GM03348 (cell line): ENCODE measurements at regions not wholly inside any gene's neighbourhood (a gene's known extent, or its start where the extent isn't known, plus 50 kb on each side); places are given as distances from the start of the nearest gene placed in this dataset.
A peak's percentile ranks its signal among the peaks of the same experiment; 100 is the strongest.

ENCODE experiments used
- DNase-seq: peaks from one replicate; pipeline ENCODE4 v3.0.0; 2012; ENCODE audit warnings: low spot score

DNA sequence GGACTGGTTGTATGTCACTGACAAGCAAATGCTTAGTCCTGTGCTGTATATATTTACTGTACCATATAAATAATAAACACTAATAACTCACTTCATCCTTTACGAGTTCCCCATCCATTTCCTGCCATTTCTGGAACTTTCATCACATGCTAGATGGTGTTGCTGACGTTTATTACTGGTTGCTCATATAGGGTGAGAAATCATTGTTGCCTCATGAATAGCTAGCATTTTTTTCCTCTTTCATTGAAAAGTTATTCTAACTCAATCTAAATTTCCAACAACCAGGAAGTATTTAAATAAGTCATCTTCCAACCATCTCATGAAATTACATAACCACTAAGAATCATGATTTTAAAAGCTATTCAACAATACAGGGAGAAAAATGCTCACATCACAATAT is 88.6 kb upstream of the RCN1 start:
- DNase-seq, result no peak

DNA sequence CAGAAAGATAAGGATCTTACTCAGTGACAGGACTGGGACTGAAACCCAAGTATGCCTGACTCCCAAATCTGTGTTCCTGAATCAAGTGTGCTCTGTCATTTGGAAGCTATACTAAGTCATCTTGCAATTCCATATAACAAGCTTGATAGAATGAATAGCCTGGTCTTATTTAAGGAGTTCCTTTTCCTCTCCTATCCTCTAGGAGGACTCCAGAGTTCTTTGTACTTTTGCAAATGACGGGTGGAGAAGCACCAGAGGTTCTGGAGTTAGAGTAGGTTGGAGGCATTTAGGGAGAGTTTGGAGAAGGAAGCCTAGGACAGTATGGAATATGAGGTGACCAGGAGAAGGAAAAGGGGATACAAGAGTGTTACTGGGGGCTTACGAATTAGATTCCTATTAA is 92.9 kb upstream of the RCN1 start:
- DNase-seq, result no peak

DNA sequence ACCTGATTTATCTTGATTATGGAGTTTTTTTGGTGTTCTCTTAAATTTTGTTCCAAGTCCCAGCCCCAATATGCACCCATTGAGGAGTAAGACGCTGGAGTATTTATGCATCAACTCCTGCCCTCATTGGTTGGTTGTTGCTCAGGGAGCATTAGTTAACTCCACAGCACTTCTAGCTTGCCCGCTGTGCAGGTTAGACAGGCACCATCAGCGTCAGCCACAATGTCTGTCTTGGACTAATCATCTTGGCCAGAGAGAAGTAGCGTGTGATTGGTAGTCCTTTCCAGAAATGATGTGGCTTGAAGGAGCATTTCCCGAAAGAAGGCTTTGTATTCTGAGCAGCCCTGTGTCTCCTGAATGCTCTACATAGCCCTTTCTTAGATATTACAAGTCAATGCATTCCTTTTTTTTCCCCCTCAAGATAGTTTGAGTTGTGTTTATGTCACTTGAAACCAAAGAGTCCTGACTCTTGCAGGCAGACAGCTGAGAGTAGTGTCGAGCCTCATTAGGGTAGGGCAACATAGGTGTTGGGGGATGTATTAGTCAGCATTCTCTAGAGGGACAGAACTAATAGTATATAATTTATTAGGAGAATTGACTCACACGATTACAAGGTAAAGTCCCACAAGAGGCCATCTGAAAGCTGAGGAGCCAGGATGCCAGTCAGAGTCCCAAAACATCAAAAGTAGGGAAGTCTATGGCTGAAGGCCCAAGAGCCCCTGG is 94.6 kb upstream of the RCN1 start:
- DNase-seq, result no peak

DNA sequence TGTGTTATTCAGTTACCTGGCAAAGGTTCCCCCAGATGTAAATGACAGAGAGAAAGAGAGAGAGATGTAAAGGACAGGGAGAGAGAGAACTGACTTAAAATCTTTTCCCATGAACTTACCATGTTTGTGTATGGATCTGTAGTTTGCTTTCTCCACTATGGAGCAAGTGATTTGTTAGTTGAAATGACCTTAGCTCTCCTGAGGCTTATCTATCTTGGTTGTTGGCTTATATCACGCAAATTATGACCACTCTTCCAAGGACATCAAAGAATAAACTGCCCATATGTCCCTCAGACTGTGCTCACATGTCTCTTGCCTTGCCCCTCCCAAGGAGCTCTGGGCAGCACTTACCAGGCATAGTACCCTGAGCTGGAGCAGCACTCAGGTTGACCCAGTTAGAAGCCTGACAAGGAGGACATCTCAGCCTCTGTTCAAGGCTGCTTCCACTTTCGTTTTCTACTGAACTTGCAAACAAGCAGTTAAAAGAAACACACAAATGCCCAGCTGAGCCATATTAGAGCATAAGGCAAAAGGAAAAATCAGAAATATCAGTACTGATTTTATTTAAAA is 95.3 kb upstream of the RCN1 start:
- no peak for DNase-seq

DNA sequence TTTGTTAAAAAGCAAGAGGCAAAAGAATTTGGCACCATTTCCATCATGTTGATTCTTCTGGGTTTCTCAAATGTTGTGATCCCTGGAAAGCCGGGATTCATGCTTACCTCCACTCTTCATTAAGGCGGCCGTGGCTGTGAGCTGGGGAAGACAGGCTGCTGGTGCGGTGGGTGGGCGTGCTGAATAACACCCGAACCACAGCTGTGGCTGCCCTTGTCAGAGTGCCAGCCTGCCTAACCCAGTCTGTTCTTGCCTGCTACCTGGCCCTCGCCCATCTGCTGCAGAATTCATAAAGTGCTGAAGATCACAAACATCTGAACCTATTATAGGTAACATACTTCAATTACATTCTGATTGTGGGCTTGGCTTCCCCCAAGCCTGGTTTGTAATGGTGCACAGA is 95.8 kb upstream of the RCN1 start:
- DNase-seq, result no peak

DNA sequence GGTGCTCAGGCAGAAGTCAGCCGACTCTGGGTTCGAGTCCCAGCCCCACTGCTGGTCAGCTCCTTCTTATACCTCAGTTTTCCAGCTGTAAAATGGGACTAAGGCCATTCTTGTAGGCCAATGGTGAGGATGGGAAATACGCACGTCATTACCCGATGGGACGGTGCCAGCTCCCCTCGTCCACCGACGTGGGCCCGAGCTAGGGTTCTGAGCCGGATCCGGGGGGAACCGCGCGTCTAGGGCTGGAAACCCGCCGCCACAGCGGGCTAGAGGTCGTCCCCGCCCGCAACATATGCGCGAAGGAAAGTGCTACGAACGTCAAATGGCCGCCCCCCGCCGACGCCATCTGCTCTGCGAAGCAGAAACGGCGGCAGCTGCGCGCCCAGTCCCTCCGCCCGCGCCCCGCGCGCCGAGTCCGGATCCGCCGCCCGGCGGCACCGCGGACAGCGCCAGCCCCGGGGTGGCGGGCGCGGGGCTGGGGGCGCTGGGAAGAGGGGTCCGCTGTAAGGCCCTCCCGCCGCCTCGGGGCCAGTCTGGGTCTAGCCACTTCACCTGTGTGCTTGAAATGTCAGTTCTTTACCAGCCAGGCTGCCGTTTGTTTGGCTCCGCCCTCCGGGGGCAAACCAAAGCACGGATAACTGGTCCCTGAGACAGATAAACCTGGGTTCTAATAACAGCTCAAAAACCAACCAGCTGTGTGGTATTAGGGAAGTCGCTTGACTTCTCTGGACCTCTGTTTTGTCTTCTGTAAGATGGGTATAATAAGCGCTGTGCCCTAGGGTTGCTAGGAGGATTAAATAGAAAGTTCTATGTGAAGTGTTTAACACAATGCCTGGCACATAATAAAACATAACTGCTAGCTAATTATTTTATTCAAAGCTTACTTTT is 103.5 kb upstream of the RCN1 start:
- peak; percentile 33 for DNase-seq

DNA sequence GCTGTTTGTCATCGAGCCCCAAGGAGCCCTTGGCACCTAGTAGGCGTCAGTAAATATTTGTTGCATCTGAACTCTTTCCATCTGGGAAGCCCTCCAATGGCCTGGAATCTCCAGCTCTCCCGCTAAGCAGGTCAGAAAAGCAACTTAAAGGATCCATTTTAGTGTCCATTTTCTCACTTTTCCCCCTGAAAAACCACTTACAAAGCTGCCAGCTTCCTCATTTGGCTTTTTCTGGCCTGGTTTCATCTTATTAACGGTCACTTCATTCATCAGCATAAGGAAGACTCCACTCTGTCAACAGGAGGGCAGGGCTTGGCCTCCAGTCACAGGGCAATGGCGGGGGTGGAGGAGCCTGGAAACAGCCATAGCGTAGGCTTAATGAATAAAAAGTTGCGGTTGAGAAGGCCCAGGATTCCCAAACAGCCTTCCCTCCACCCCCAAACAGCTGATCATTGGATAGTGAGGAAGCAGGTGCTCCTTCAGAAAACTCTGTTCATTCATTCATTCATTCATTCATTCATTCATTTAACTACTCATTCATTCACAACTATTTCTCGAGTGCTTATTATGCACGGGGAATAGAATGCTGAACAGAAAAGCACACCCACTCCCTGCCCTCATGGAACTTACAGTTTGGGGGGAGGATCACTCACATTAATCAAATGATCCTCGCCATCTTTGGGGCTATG is 104.5 kb upstream of the RCN1 start:
- no peak for DNase-seq

DNA sequence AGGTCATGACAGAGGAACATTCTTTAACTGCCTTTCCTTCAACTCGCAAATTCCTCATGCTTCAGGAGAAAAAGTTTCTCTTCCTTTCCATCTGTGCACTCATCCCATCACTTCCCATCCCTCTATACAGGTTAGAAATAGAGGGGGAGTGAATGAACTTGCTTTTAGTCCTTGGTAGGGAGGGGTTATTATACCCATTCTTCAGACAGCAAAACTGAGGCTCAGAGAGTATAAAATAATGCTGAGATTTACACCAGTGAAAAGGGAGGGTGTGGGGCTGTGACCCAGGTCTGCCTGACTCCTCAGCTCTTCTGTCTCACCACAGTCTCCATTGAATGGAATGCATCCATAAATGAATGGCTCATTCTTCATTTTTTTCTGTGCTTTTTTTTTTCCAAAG is 109.4 kb upstream of the RCN1 start:
- DNase-seq, result no peak

DNA sequence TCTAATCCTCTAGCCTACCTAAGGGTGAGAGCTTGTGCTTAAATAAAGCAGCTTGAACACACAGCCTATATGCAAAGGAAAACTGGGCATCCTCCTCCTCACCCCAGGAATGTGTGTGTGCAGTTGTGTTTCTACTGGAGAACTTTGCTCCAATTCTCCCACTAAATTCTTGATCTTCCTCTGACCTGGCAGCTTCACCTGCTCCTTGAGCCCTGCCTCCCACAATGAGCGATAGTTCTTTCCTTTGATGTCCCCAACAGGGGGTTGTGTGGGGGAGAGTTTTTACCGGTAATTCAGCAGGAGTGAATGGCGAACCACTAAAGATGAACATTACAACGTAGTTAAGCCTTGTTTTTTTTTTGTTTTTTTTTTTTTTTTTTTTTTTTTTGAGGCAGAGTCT is 113.5 kb upstream of the RCN1 start:
- DNase-seq, result no peak

DNA sequence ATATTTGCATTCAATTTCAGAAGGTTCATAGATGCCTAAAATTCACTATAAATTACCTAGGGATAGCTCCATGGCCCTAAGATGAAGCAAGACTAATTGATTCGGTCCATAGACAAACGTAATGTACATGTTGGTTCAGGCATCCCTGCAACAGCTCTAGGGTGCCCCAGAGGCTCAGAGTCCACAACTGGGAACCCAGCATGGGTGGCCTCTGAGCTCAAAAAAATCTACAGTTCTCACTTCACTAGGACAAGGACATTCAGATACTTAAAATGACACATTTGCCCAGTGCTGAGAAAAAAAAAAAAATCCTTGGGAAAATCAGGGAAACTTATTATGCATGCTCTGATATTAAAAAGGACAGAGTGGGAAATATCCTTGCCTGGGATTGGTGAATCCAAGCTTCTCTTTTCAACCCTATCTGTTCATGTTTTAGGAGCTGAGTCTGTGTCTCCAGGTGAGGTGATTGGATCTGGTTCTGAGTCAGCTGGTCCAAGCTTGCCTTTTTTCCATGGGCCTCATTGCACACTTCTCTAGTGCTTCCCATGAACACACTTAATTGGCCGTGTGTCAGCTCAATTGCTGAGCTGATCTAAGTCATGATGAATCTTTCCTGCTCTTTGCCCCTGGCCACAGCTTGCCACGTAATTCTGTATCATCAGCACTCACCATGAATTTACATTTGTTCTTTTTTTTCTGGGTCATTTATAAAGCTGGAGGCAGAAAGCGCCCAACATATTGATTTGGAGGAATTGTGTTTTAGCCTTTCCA is 116.3 kb upstream of the RCN1 start:
- peak; percentile 51 for DNase-seq

DNA sequence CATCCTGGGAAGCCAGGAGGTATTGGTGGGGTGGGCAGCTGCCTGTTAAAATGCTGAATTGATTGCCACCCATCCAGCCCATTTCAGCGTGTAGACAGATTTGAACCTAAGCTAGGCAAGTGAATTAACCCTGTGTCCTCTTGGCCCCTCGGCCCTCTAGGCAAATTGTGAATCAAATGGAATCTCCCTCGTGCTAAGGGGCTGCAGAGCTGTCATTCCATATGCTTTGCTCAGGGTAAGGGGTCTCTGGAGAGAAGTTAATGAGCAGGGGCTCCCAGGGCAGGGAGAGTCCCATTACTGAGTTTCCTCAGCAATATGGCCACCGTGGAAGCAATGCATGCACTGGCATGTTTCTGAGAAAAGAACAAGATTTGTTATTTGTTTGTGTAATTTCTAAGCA is 117.7 kb upstream of the RCN1 start:
- no peak for DNase-seq

DNA sequence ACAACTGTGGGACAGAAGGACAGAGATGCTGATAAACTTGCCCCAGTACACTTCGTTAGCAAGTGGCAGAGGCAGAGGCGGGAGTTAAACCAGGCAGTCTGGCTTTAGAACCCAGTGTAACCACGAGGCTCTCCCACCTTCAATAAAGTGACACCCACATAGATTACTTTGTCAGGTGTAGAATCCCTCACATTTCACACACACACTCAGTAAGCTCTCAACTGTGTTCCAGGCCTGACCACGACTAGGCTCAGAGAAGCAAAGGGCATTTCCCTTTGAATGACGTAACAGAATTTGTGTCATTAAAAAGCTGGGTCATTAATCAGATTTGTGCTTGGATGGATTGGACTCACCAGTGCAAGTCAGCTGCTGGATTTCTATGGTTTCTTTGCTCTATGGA is 118.3 kb upstream of the RCN1 start:
- no peak for DNase-seq

DNA sequence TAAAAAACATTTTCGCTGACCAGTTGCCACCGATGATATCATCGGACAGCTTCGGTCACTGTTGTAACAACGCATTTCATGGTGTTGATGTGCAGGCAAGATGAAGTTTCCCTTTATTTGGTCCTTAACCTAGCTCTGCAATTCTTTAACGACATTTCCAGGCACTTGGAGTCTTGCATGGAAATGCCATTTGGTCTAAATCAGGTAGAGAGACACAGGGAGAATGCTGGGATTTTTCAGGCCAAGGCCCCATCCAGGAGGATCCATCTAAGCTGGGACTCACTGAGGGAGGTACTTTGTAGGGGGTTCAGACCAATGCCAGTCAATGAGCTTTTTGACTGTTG is 121.5 kb upstream of the RCN1 start:
- DNase-seq, result no peak

DNA sequence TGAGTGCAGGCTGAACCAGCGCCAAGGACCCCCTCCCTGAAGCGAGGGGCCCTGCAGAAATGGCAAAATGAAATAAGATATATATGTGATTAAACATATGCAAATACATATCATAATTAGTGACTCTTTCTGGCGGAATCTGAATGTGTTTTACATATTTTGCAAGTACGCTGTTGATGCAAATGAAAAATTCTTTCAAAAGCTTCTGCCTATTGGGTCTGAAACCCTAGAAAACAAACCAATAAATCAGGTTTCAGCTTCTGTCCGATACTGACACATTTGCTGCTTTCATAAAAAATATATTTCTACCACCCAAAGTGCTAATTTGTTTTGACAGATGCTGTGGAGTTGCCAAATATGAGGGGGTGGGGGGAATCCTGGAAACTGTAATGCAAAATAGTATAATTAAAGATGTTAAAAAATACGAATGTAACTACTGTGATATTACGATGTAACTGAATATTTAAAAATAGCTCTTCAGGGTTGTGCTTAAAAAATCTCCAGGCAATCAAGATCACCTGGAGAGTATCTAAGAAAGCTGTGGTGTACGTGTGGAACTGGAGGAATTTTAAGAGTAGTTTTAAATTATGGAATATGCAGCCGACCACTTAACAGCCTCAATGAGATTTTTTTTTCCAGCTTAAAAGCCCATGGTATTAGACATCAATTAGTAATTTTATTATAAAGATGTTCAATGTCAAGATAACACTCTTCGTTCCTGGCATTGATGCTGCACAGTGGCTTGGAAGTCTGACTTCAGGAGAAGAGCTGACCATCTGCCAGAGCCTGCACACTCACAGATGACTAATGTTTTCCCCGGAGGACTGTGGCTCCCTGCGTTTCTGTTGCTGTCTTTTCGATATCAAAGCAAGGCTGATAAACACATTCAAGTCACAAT is 122.2 kb upstream of the RCN1 start:
- peak; percentile 74 for DNase-seq

DNA sequence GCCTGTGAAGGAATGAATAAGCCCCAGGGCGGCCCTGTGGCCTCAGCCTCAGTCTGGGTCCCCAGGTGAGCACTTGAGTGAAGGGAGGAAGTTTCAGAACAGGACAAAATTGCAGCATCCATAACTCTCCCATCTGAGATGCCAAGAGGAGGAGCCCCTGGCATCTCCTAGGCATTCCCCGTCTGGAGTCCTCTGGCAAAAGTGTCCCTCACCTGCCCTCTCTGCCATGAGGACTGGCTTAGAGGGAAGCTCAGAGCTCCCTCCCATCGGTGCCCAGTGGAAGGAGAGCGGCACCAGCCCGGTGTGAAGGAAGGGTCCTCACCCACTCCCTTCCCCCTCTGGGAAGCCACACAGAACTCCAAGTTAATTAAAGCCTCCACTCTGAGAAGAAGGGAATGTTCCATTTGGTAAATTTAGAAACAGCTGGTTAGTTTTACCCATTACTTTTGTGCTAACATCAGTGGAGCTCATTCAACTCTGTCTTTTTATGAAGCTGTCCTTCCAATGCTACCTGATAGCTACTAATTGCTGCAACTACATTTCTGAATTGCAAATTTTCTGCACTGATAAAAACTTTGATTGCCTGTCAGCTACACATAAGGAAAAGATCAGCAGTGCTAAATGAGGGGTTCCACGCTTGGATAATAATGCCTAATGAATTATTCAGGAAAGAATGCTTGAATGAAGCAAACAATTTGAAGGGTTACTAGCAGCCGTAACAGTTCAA is 123.3 kb upstream of the RCN1 start:
- DNase-seq, result no peak

DNA sequence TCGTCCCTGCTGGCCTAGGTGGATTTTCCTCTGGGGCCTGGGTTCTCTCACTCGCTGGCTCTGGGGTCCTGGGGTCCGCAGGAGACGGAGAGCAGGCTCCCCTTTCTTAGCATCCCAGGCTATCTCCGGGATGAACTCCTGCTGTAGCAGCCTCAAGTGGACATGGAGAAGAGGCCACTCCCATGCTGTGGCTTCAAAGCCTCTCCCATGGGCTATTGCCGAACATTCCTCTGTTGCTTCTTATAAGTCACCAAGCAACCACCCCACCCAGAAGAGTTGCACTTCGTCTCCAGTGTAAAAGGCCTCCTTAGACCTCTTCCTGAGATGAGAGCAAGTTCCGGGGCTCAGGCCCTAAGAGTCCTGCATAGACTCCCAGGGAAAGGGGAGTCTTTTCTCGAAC is 124.0 kb upstream of the RCN1 start:
- no peak for DNase-seq

DNA sequence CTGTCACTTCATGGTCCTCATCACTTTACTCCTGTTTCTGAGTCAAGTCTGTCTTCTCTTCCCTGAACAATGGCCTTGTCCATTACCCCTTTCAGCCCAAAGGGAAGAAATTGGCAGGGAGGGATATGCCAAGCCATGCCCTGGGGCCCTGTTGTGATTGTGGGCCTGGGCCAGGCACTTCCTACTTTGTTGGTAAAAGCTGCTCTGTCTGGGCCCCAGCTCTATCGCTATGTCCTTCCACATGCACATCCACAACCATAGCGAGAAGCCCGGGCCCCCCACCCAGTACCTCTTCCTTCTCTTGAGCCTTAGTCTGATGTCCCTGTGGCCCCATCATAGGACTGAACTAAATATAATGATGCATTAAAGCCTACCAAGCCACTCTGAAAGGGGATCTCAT is 126.7 kb upstream of the RCN1 start:
- DNase-seq, result no peak

DNA sequence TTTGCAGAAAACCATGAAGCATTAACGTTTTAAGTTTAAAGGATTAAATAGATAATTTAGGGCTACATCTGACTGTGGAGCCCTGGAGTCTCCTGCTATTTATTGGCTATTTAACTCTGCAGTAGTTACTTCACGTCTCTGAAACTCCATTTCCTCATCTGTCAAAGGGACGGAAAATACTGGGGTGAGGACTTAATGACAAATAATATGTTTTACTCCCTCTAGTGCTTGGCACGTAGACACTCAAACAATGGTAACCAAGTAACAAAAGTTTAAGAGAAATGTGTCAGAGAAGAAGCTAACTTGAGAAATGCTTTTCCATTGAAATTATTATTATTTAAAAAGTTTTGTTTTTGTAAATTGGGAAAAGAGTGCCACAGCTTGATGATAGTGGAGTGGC is 130.7 kb upstream of the RCN1 start:
- no peak for DNase-seq

DNA sequence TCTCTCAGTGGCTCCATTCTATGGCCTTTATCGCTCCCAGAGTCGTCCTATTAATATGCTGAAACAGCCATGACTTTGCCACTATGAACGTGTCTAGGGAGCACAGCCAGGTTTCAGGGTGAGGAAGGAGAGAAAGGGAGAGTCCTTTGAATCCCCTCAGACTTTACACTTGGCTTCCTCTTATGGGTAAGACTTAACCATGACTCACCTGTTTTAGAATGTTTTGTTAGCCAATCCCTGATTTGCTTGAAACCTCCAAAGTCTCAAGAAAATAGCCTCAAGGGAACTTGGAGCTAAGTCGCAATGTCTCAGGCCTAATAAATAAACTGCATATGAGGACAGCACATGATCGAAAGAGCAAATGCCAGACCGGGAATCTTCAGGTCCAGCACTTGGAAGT is 131.2 kb upstream of the RCN1 start:
- no peak for DNase-seq

DNA sequence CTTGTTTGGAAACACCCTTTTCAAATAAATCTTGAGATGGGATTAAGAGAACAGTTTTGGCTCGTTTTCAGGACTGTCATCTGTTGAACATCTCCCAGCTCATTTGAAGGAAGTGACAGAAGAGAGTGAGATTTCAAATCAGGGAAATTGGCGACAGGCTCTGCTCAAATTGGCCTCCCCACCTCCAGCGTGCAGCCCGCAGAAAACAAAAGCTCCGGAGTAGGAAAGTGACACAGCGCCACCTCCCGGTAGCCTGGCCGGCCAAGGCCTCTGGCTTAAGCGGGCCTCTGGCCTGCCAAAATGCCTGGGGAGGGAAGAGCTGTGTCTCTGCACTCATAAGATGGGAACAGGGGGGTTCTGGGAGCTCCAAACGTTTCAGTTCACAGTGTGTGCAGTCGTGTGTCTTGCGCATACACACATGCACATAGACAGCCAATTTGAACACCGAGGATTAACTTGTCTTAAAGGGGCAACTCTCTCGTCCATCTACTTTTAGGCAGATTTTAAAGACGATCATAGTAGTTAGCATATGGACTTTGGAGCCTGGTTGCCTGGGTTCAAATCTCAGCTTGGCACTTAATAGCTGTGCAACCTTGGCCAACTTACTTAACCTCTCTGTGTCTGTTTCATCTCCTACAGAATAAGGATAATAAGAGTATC is 132.7 kb upstream of the RCN1 start:
- DNase-seq, result peak; percentile 80
